ENCODE measurements at regions not wholly inside any gene's neighbourhood (a gene's known extent, or its start where the extent isn't known, plus 50 kb on each side); places are given as distances from the start of the nearest gene placed in this dataset.

DNA sequence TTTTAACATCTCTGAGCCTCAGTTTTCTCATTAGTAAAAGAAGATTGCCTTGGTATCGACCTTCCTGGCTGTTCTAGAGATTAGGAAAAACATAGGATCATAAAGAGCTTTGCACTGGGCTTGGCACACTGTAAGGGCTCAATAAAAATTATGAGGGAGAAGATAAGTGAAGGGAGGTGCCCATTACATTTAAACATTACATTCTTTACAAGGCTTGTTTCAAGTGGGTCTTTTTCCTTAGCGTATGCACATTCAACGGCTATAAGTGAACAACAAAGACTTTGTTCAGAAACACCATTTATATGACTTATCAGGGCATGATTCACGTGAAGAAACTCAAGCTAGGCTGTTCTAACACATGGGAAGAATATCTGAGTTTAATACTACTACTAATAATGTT lies 351.9 kb upstream of the NPVF start:
- TF ChIP-seq, protein P1, sequence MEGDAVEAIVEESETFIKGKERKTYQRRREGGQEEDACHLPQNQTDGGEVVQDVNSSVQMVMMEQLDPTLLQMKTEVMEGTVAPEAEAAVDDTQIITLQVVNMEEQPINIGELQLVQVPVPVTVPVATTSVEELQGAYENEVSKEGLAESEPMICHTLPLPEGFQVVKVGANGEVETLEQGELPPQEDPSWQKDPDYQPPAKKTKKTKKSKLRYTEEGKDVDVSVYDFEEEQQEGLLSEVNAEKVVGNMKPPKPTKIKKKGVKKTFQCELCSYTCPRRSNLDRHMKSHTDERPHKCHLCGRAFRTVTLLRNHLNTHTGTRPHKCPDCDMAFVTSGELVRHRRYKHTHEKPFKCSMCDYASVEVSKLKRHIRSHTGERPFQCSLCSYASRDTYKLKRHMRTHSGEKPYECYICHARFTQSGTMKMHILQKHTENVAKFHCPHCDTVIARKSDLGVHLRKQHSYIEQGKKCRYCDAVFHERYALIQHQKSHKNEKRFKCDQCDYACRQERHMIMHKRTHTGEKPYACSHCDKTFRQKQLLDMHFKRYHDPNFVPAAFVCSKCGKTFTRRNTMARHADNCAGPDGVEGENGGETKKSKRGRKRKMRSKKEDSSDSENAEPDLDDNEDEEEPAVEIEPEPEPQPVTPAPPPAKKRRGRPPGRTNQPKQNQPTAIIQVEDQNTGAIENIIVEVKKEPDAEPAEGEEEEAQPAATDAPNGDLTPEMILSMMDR (IDR thresholded peaks at IDR 0.05 in 4 of 5, conservative IDR thresholded peaks at IDR 0.05 in 1 of 5), result no peak
- TF ChIP-seq POLR2A (IDR thresholded peaks at IDR 0.05), result no peak

Measured in gastrocnemius medialis (tissue), 4 donors.